GM12891 (cell line): ENCODE measurements at regions not wholly inside any gene's neighbourhood (a gene's known extent, or its start where the extent isn't known, plus 50 kb on each side); places are given as distances from the start of the nearest gene placed in this dataset.

Source experiments
- PAX5 ChIP-seq: IDR thresholded peaks from 2 replicates; pipeline ENCODE4 v1.6.1; 2011; ENCODE audit warnings: low read length, moderate library complexity, mild to moderate bottlenecking; ENCODE audit not compliant: insufficient read depth, severe bottlenecking
- POLR2A ChIP-seq: IDR thresholded peaks from 2 replicates; pipeline ENCODE4 v1.6.1; 2011; ENCODE audit warnings: low read depth, low read length, control low read depth
- POLR2AphosphoS5 ChIP-seq: IDR thresholded peaks from 2 replicates; pipeline ENCODE4 v1.6.1; 2011; ENCODE audit warnings: low read depth, low read length, control low read depth
- POU2F2 ChIP-seq: IDR thresholded peaks from 2 replicates; pipeline ENCODE4 v1.6.1; 2011; ENCODE audit warnings: low read depth, mild to moderate bottlenecking, control low read depth, low read length, moderate library complexity
- SPI1 ChIP-seq: IDR thresholded peaks from 2 replicates; pipeline ENCODE4 v1.6.1; 2011; ENCODE audit warnings: low read depth, low read length, control low read depth
- TAF1 ChIP-seq: IDR thresholded peaks from 2 replicates; pipeline ENCODE4 v1.6.1; 2011; ENCODE audit warnings: low read depth, low read length, control low read depth

- TF ChIP-seq SPI1, result no peak
- no peak for TF ChIP-seq POLR2AphosphoS5
- TF ChIP-seq TAF1, result no peak
- no peak for TF ChIP-seq POLR2A
- no peak for TF ChIP-seq POU2F2
- TF ChIP-seq PAX5, result no peak
Measured at GRCh38 chr5:30108051-30108450, 1085.4 kb upstream of the CDH6 start.
